HG03095 (cell line): ENCODE measurements at regions not wholly inside any gene's neighbourhood (a gene's known extent, or its start where the extent isn't known, plus 50 kb on each side); places are given as distances from the start of the nearest gene placed in this dataset.

ENCODE experiments used
- ATAC-seq: cut with Tn5 transposase; IDR thresholded peaks from one replicate; pipeline ENCODE4 v1.9.1; 2021; ENCODE audit warnings: moderate library complexity; ENCODE audit not compliant: unreplicated experiment

GRCh38 chr5:50963971-50964745, 297.7 kb downstream of the PARP8 start:
- no peak for ATAC-seq

GRCh38 chr5:50964746-50965653, 298.6 kb downstream of the PARP8 start:
- no peak for ATAC-seq

- no peak for ATAC-seq
Observed at GRCh38 chr5:50965654-50966375, 299.4 kb downstream of the PARP8 start.

DNA sequence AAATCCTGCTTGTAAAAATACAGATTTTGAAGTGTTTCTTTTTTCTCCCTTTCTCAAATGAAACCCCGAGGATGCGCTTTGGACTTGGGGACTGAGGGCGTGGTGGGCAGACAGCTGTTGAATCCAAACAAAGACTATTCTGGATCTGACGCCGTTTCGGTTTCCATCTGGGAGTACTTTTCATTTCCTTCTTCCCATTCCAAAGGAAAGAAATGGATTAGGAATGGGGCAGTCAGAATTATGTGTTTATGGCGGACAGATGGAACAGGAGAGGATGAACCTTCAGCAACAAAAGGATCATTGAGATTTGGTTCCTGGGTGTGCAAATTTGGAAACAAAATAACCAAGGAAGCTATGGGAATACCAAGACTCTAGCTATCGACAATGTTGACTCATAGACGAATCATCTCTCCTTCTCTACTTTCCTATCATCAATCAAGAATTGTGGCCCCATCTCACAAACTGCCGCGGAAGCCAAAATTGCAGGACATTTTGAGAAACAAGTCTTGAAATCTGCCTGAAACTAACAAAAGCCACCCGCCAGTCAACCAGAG, 300.6 kb downstream of the PARP8 start:
- no peak for ATAC-seq

DNA sequence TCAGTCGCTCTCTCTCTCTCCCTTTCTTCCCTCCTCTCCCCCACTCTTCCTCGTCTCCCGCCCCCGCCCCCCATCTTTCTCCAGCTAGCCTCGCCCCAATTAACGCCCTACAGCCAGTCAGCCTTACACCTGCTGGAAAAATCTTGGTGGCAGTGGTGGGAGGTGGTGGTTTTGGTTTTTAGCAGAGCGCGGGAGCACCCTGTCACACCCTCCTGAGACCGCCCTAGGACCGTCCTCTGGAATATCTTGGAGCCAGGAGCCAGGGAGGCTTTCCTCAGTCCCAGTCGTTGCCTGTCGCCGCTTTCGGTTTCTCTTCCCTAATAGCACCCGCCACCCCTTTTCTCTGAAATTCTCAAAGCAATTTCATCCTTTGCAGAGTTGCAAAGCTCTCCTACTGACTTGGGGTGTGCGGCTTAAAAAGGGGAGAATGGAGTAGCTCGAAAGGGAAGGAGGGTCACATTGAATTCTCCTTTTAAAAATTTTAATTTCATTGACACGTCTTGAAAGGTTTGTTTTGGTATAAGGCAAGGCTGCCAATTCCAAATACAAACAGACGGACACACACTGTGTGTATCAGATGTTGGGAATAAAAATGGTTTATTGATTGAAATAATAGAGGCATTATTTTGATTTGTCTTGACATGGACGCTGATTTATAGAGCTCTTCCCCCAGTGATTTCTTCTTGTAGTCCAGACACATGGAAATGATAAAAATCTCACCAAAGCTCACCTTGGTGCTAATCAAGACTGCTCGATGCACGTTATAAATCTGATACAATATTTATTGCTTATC, 301.3 kb downstream of the PARP8 start:
- ATAC-seq = no peak

DNA sequence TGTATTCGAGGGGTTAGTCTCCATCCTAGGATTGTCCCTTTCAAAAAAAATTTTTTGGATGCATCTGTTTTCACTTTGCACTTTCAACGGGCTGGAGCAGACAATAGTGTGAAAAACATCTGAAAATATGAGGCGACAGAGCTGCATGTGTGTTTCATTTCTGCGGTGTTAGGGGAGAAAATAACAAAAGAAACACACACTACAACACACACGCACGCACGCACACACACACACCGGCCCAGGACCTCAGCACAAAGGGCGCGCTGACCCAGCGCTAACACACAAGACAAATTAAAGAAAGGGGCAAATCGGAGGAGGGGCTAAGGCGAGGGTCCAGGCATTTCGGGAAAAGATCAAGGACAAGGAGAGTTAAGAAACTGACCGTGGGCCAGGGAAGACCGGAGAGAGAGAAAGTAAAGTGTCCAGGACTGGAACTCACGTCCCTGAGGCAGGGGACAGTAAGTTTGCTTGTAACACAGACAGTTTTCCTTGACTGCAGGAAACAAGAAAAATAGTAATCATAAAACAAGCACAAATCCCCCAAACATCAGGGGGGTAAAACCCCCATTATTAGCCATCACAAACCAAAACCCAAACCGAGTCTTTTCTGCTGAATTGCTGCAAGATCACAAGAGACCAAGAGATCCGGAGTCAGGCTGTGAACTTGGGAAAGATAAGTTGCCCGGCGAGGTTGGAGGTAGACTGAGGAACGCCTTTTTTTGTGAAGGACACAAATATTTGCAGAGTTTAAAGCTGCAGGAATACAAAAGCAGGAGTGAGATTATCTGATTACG, 302.1 kb downstream of the PARP8 start:
- no peak for ATAC-seq

DNA sequence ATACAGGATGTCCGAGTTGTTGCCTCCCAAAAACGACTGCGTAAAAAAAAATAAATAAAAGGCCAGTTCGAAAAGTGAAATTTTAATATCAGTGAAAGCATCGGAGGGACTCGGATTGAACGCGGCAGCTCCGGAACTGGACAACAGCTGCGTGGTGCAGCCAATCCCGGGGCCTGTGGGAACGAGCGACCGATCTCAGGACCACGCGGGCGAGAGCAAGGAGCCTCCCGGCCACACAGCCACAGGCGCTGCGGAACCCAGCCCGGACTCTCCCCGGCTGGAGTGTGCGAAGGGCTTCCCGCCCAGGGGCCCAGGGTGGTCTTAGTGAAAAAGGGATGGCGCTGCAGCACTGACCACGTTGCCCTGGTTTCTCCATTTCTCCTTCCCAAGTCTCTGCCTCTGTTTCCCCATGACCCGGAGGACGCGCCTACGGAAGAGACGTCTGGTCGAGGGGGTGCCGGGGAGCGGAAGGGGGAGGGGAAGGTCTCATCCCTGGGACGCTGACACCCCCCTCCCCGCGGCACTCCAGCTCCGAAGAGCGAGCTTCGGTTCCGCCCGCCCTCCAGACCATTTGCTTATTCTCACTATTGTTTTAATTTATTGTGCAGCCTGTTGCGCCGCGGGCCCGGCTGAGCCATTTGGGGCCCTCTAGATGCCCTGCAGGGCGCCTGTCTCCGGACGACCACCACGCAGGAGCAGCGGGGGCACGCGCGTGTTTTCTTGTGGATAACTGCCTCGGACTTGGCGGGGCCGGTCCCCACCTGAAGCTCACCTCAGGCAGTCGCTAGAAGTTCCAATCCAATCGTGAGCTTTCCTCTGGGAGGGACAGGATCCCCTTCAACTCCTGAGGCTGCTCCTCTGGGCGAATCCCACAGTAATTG, 303.0 kb downstream of the PARP8 start:
- no peak for ATAC-seq

GRCh38 chr5:50975840-50976239, 309.4 kb downstream of the PARP8 start:
- no peak for ATAC-seq

DNA sequence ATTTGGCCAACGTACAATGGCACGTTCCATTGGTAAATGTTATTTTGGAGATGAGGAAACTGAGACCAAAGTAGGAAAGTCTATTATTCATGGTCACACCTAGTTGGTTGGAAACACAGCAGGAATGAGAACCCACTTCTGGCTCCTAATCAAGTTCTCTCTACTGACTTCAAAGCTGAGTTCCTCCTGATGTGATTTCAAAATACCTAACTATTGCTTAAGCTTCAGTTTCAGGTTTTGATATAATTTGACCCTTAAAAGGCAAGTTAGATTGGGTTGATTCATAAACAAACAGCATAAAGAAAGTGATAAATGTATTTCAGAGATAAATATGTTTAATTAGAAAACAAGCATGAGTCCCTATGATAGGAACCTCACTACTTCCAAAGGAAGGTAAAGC, 312.5 kb downstream of the PARP8 start:
- ATAC-seq = no peak

GRCh38 chr5:50984640-50985039, 318.2 kb downstream of the PARP8 start:
- no peak for ATAC-seq

DNA sequence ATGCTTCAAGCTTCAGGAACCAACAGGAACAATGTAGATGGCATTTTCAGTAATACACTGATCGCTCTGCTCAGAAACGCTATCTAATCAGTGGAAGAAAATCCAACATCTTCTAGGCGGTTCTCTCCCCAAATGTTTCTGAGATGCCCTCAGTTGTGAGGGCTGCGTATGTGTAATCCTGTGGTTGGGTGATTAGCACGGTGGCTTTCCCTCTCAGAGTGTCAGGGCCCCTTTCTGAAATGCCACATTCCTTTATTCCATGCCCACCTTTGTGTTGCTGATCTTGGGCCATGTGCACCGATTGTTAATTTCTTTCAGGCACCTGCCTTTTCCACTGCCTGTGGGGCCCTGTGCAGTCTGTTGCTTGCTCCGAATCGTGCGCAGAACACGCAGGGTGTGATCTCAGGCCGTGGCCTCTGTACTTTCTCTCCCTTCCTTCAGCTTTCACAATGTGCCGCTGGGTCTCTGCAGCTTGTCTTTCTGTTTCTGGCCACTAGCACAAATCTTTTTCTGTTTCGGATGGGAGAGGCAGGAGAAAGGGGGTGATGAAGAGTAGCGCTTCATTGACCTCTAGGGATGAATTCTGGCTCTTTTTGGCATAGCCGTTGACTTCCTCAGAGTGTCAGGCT, 324.0 kb downstream of the PARP8 start:
- no peak for ATAC-seq

GRCh38 chr5:50995285-50995942, 329.0 kb downstream of the PARP8 start:
- ATAC-seq = no peak

DNA sequence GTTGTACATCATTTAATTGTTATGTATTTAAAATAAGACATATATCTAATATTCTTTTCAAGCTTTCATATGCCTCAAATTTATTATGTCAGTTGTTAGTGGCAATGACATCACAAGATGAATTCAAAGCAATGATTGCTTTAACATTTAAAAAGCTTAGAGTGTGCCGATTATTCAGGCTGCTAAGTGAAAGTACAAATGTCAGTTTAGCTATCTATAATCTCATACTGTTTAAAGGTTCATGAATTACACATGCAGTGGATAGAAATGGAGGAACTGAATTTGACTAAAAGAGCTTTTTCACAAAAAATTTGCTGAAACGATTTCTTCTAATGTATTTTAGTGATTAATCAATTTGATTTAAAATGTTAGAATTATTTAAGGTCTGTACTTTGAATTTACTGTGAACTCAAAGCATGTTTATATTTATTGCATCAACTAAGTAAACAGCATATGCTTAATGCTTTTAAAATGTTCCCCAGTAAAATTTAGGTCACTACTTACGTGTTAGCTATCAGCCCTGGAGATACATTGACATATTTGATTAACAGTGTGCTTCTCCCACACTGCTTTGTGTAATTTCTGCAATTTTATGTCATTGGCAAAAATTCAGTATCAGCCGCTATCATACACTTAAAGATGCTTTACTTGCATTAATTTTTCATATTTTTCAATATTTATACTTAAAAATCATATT, 334.9 kb downstream of the PARP8 start:
- ATAC-seq = no peak

DNA sequence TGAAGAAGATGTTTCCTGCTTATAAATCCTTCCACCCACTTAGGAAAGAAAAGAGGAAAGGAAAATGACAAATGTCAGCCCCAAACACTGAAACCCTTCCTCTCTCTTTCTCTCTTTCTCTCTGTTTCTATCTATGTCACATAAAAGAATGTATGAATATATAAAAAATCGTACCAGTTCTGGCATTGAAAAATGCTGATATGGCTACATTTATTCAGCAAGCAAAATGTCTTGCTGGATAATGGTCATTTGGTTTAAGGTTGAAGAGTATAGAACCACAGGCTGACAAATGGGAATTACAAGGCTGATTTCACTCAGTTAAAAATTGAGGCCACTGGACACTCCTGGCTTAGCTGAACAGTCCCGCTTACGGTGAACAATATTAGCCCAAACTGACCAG, 335.9 kb downstream of the PARP8 start:
- ATAC-seq = no peak

GRCh38 chr5:51013036-51013435, 346.6 kb downstream of the PARP8 start:
- no peak for ATAC-seq

DNA sequence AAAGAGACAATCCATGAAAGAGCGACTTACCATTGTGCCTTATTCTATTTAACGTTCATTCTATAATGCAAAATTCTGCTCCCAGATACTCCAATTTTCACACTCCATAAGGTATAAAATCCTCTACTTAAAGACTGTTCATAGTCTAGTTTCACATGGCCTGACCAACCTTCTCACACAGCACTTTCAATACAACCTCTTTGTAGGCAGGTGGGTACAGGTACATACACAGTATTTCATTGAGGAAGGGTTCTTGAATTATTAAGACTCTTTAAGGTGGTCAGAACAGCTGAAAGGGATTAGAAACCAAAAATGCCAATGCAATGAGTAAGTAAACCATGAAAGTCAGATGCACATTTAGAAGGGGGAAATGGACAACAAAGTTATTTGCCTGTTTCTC, 352.0 kb downstream of the PARP8 start:
- ATAC-seq = no peak

- ATAC-seq = no peak
Observed at GRCh38 chr5:51024263-51024662, 357.8 kb downstream of the PARP8 start.
